ENCODE measurements at regions not wholly inside any gene's neighbourhood (a gene's known extent, or its start where the extent isn't known, plus 50 kb on each side); places are given as distances from the start of the nearest gene placed in this dataset.

GRCh38 chr17:70888324-70888723 lies 719.0 kb downstream of the KCNJ2 start:
- no peak for TF ChIP-seq CTCF (IDR thresholded peaks at IDR 0.05; ENCODE audit: poor library complexity)
- no peak for TF ChIP-seq EZH2 (IDR thresholded peaks at IDR 0.05; ENCODE audit: borderline replicate concordance)

All from hepatocyte (in vitro differentiated cells).